T-helper 1 cell treated with Interleukin-12 subunit alpha and Interleukin-12 subunit beta and Interleukin-4 antibody, amounts not matched to agents 30 ng/mL and 1 ng/mL, for 36 hours (primary cell): ENCODE measurements at regions not wholly inside any gene's neighbourhood (a gene's known extent, or its start where the extent isn't known, plus 50 kb on each side); places are given as distances from the start of the nearest gene placed in this dataset.

Experiments used
- intact Hi-C: fragments of 100-400 bp; cut with micrococcal nuclease; formaldehyde crosslinking; loops from one replicate; pipeline ENCODE4 v1.15.1; 2024

DNA sequence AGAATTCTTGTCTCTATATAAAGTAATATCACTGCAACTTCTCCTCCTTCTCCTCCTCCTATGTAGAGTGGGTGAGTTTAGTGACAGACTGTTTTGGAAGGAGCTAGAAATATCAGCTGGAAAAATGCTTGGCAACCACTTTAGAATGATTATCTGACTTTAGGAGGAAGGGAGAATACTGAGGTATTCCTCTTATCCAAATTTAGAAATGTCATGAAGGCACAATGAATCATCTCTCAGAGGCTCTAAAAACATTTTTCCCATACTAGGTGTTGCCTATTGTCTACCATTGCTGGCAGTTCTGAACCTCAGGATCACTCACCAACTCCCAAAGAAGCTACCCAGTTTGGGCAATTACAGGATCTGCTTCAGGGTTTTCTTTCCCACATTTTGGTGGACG, 306.6 kb upstream of the ATP2B1 start:
- intact Hi-C loops, result no loop called here

DNA sequence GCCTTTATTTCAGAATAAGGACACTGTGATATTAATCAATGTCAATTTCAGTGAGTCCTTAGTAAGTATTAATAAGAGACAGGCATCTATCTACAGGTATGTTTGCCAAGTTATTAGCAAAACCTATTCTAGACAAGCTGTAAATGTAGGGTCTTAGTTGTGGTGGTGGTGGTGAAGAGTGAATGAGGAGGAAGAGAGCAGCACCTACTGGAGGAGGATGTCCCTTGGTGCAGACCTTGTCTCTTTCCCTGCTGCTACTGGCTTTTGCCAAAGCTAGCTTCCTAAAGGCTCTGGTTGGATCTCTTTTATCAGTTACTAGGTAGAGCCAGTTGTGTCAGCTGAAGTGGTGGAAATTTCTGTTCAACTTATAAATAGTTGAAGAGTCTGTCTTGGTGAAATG, 304.8 kb upstream of the ATP2B1 start:
- intact Hi-C loops, result no loop called here

DNA sequence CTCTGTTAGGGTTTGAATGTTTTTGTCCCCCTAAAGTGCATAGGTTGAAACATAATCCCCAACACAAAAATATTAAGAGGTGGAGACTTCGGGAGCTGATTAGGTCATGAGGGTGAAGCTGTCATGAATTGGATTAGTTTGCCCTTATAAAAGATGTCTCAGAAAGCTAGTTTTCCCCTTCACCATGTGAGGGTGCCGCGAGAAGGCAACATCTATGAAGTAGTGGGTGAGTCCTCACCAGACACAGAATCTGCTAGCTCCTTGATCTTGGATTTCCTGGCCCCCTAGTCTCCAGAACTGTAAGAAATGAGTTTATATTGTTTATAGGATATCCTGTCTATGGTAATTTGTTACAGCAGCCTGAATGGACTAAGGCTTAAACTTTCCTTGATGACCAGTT, 301.5 kb upstream of the ATP2B1 start:
- intact Hi-C loops, result no loop called here

DNA sequence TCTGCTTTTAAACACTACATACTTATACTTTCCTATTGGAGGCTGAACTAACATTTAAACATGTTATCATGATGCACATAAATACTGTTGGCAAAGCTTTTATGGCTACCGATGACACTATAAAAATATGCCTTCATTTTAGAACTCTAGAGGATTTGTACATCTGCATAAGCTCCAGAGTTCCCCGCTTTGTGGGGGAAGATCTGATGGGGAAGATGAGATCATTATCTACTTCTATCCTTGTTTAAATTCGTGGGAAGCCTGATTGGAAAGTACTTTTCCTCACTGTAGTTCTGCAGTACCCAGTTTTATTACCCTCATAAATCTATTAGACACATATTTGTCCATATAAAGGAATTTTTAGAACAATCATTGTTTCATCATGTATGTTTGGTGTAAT, 299.6 kb upstream of the ATP2B1 start:
- intact Hi-C loops, result no loop called here

DNA sequence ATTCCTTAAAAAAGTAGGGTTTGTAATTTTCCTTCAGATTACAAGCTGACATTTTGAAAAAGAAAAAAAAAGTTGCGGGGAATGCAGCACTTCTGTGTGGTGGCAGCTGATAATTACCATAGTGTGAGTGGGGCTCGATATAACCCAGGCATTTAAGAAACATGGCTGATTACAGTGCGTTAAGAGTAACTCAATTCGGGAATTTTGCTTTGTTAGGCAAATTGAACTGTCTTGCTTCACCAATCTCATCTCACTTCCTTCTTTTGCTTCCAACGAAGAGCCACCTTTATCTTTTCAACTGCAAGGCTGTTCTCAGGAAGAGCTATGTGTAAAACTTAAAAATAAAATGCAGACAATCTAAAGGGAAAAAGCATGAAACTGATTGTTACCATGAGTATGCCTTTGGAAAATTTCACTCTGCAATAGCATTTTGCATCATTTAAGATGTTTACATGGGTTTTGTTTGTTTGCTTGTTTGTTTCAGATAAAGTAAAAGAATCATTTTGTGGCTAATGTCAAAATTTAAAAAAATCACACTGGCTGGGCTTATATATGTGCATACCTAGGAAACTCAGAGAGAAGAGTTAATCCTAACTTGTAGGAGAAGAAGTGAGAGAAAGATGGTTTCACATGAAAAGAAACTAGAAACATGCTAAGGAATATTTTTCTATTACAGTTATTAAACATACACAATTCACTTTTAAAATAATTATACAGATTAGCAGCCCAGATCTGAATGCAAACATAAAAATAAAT, 295.9 kb upstream of the ATP2B1 start:
- intact Hi-C loops, result no loop called here

DNA sequence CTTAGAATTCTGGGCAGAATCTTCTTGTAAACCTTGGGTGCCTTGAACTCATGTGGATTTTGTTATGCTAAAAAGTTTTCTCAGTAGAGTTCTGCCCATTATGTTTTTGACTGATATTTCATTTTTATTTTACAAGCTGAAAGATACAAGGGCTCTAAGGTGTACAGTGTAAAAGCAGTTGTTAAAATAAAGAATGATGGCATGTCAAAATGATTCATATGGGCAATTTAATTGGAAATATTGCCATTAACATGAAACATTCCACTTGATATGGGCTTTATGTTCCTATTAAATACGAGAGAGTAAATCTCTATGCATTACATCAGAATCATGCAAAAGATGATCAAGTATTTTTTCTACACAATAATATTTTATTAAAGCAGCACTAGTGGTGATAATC, 295.1 kb upstream of the ATP2B1 start:
- intact Hi-C loops, result no loop called here

DNA sequence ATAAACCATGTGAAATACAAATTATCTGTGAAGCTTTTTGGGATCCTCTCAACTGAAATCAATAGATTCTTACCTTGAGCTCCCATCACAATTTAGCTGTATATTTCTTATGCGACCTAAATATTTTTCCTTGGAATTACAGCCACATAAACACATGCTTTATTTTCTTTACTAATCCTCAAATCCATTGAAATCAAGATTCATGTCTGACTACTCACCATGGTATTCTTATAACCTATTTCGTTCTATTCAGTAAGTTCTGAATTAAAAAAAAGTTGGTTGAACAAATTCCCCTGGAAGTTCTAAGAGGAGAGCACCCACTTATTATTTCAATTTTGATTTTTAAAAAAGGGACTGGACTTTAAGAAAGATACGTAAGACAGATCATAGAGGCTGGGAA, 292.1 kb upstream of the ATP2B1 start:
- intact Hi-C loops, result no loop called here

DNA sequence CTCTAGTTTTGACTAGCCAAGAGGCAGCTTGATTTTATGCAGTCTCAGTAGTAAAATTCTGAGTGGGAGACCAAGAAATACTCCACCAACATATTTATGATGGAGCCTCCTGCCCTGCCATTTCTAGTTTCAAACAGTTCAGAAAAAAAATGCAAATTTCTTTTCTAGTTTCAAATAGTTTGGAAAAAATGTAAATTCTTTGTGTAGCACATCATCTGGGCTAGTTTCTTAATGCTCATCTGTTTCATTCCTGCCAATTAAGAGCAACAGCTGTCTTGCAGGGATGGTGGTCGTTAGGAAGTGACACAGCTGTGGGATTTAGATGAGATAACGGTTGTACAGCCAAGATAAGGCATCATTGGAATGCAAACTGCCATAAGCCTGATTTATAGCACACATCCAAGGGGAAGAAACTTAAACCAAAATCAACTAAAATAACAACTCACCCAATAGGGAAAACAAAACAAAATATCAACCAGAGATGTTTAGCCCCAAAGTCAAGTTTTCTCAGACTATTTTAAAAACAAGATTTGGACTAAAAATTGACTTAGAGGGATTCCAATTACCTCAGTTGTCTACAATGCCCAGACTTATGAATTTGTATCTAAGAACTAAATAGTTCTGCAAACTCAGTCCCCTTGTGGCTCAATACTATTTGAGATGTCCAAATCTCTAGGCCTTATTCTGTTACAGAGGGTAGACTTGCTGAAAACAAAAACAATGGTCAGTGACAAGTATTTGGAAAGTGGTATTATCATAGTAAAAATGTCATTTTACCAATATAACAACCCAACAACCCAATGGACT, 291.3 kb upstream of the ATP2B1 start:
- intact Hi-C loops, result no loop called here

DNA sequence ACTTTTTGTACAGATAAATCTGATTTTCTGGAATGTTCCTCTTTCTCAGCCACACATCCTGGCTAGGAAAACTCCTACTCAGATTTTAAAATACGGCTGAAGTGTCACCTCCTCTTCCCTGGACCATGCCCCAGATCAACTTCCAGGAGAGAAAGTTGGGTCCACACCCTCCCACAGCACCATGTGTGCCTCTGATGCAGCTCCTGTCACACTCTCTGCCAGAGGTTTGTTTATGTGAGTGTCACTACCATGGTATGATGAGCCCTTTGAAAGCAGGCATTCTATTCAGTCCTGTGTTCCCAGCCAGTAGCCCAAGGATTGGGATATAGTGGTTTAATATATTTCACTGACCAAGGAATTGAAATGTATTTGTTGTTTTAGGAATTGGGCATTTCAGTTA, 287.2 kb upstream of the ATP2B1 start:
- intact Hi-C loops, result no loop called here

DNA sequence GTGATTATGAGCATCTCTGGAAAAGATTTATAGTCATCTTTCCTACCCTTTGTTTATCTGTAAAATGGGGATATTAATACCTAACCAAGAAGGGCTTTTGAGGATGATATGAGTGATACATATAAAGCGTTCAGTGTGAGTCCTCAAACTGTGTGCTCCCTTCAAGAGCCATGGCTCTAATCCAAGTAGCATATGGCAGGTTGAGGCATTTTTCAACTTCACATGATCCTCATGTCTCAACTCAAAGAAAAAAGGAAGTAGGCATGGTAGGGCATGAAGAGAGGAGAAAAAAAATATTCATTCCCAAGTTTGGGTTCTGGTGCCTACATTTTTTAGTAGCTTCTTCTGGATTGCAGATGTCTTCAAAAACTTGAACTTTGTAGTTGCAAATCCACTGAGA, 286.3 kb upstream of the ATP2B1 start:
- intact Hi-C loops, result no loop called here

DNA sequence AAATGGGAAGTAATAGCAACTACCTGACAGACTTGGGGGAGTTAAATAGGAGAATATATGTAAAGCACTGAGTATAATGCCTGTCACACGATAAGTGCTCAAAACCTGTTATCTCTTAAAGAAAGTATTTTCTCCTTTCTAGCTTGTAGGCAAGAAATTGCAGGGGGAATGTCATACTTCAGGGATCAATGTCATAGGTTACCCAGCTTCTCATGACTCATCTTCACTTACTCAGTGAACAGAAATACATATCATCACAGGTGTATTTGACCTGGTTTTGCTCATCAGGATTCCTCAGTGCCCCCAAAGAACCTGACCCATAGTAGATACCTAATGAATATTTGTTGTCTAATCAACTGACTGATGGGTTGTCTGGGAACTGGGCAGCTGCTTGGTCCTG, 285.0 kb upstream of the ATP2B1 start:
- intact Hi-C loops, result no loop called here

DNA sequence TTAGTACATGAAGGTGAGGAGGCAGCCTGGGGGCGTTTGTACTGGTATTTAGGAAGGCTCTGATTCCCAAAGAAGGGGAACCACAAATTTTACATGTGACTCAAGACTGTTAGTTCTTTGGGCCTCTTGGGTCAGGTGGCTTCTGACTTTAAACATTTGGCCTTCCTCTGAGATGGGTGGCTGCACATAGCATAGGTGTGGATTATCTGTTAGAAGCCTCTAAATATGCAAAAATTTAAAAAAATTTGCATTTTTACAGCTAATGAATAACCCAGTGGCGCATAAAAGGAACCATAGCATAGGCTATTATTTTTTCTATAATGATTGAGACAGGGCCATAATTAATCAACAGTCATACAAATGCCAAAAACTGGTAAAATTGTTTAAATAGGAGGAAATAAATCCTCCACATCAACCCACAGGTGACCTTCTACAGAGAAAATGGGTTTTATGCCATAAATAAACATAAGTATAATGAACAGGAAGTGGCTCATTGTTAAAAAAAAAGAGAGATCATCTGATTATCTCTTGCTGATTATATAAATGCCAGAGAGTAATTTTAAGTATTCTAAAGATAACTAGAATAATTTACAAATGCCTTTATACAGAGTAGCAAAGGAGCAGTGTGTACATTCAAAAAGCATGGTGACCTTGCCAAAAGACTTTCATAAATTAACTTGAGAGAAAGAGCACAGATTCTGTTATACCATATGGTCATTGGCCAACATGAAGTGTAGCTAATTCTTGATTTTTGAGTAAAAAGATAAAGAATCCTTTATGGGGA, 284.2 kb upstream of the ATP2B1 start:
- intact Hi-C loops, result no loop called here

DNA sequence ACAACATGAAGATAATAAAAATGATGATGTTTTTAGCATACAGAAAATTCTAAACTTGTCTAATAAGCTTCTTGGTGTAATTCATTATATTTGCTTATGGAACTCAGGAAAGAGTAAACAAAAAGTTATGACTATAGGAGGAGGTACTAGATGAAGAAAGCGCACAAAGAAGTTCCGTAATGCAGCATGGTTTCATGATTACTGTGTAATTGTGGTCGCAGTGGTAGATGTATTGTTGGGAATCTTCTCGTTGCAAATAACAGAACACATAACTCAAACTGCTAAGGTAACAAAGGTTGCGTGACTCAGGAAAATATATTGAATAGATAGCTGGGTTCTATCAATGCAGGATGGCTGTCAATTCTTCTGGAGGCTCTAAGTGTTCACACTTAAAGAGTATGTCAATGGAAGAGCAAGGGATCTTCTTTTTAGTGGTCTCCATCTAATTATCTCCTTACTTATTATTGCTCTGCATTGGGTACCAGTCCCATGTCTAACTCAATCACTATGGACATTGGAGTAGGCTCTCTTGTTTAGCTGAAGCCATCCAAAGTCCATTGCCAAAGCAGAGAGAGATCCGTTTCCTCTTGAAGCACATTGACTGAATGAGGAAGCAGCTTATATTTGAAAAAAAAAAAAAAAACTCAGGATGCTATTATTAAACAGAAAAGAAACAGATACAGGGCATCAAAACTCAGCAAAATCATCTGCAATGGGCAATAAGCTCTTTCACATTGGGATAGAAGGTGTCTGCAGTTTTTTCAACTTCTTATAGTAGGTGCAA, 283.4 kb upstream of the ATP2B1 start:
- intact Hi-C loops, result no loop called here

DNA sequence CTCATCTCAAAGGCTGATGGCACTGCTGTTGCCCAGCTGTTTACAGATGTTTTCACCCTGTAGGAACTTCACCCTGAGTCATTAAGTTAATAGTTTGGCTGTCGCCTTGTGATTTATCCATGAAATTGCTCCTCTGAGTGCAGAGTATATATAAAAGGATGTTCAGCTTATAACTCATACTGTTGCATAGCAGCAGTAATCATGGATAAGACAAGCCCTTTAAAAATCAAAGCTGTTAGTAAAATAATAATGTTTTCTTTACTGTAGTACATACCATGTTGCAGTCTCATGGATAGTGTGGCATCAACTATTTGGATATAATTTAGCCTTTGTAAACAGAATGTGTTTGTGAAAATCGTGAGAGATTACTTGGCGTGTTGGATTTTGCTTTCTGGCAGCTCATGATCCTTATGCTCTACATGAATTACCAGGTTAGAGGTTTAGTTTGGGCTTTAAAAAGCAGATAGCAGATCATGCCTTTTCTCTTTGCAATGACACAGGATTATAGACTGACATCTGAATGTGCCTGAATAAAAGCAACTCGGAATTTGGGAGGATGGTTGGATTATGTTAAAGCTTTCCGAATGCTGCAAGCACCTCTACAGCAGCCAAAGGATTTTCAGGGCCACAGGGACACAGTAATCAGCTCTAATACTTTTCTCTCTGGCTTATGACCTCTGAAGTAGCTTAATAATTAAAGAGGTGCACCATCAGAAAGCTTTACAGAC, 279.7 kb upstream of the ATP2B1 start:
- intact Hi-C loops, result no loop called here

DNA sequence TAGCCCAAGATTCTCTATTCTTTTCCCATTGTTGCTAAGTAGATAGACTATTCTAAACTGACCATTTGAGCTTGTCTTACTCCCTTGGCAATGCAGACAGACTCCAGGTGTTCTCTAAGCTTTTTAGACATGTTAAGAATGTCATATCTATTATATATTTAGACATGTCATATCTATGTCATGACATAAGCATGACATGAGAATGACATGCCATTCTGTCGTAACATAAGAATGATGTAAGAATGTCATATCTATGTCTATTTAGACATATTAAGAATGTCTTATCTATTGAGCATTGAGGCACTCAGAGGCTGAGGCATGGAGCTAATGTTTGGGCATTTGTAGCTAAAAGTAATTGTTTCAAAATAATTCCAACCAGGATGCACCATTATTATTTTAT, 277.3 kb upstream of the ATP2B1 start:
- intact Hi-C loops, result no loop called here

DNA sequence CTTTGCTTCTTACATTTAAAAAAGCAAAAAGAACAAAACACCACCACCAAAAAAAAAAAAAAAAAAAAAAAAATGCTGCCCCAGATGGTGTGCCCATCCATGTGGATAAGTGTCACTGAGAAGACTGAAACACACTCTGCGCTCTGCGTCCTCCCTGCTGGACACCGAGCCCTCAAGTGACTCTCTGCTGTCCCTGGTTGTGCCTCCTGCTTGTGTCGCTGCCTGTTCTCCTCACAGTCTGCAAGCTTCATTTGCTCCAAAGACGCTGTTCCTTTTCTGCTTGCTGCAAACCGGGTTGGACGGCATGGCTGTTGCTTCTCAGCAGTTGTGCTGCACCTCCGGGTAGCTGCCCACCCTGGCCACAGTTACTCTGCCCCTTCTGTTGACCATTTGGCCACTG, 276.2 kb upstream of the ATP2B1 start:
- intact Hi-C loops, result no loop called here

DNA sequence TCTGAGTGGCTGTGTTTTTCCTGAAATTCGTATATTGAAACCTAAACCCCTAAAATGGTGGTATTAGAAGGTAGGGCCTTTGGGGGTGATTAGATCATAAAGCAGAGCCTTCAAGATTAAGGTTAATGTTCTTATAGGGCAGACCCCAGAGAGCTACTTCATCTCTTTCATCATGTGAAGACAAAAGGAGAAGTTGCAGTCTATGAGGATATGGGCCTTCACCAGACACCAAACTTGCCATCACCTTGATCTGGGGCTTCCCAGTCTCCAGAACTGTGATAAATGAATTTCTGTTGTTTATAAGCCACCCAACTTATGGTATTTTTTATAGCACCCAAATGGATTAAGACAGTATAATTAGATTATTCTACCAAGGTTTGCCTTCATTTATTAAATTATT, 275.0 kb upstream of the ATP2B1 start:
- intact Hi-C loops, result no loop called here

DNA sequence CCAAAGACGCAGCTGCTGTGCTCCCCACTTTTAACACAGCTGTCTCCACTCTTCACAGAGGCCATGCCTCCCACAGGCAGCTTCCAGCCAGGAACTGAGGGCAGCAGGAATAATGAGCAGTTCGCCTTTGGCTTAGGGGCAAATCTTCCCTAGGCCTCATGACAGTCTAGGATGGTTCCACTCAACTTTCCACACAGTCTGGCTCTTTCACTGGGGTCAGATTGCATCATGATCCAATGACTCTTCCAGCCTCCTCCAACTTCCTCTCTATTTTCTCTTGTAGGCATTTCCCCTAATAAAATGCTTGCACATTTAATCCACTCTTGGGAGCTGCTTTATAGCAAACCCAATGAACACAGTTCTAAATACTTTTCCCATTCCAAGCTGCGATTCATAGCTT, 271.6 kb upstream of the ATP2B1 start:
- intact Hi-C loops, result no loop called here

DNA sequence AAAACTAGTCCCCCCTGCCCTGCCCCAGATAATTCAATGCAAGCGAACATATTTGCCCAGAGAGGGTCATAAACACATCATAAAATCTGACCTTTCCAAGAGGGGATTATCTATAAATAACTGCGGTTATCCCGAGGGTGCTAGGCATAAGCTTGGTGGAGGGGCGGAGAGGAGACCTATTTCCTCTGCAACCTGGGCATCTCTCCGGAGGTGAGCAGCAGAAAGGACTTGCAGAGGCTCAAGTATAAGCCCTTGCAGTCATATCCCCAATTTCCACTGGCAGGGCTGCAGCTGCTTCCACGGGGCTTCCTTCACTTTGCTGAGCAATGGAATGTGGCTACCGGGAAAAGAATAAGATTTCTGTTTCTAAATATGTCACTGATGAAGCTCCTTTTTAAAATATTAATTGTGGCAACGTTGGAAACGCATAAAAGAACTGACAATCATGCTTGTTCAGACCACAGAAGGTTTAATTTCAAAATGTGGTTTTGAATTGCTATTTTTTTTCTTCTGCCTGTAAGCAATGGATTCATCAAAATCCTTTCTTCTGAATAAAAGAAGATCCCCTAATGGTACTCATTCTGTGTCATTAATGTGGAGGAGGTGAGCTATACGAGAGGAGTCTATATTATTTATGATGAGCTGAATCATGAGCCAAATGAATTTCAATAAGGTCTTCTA, 268.9 kb upstream of the ATP2B1 start:
- intact Hi-C loops, result no loop called here

DNA sequence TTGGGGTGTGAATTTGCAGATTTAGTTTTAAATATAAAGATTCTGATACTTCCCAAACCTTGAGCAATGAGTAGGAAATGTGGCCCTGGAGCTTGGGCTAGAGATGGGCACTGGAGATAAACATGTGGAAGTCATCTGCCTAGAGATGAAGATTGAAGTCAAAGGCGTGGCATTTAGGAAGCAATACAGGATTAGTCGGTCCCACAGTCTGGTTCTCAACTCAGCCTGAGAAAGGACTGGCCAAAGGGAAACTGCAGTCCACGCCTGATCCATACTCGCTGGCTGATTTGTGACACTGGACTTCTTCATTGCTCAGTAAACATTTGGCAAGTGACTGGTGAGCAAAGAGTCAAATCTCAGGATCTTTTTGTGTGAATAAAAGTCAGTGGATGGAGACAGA, 268.2 kb upstream of the ATP2B1 start:
- intact Hi-C loops, result no loop called here
